ENCODE measurements at regions not wholly inside any gene's neighbourhood (a gene's known extent, or its start where the extent isn't known, plus 50 kb on each side); places are given as distances from the start of the nearest gene placed in this dataset.

DNA sequence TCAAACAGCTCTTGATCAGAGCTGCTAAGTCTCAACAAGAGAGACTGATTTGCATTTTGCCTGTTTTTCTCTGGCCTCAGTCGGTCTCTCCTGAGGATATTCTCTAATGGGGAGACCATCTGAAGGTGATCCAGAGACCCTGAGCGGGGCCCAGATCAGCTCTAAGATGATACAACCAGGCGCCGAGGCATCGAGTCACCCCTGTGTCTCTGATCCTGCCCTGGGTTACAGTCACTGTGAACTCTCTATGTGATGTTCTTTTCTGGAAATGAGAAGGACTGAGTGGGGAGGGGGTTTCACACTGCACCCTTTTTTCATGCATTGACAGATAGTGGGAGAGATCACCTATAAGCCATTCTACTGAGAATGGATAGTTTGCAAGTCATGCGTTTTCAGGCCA is 247.6 kb upstream of the PWP1 start:
- no peak overlapping the region for H3K27ac Mint-ChIP-seq
- Histone ChIP-seq H2BK20ac (ENCODE audit: low read depth, low read length, poor library complexity, severe bottlenecking) (no peak overlapping the region), H3K27me3 (ENCODE audit: insufficient read depth, low read length) (no peaks in the 10 kb centered on the region), H3K9ac (ENCODE audit: extremely low read depth, insufficient read length, low read length) (no peak overlapping the region), H2AK5ac (ENCODE audit: insufficient read length, low read length) (no peak overlapping the region), H3K56ac (ENCODE audit: insufficient read length, low read depth, low read length) (no peak overlapping the region), H4K20me1 (ENCODE audit: control insufficient read depth, insufficient read depth, insufficient read length) (no peaks in the 10 kb centered on the region), H3K4me2 (ENCODE audit: insufficient read depth, insufficient read length, low read length) (no peak overlapping the region), H3K9me3 (ENCODE audit: control insufficient read depth, low read depth, low read length) (no peaks in the 10 kb centered on the region), H3K14ac (ENCODE audit: insufficient read depth, low read length) (no peak overlapping the region), H3K18ac (ENCODE audit: insufficient read length, low read depth, low read length) (no peak overlapping the region), H3K79me1 (ENCODE audit: insufficient read depth, low read depth, low read length, poor library complexity, severe bottlenecking) (no peaks in the 10 kb centered on the region), H2BK5ac (ENCODE audit: insufficient read length, low read length) (no peak overlapping the region), H2AFZ (ENCODE audit: low read length) (no peak overlapping the region), H3K27ac (ENCODE audit: insufficient read length, low read depth, low read length) (no peak overlapping the region), H4K91ac (ENCODE audit: insufficient read length, low read depth, low read length) (no peak overlapping the region), H4K5ac (ENCODE audit: insufficient read length, low read depth, low read length) (no peak overlapping the region), H2BK120ac (ENCODE audit: low read depth, low read length, poor library complexity, severe bottlenecking) (no peak overlapping the region), H2BK12ac (ENCODE audit: insufficient read length, low read depth, low read length) (no peak overlapping the region), H3K23ac (ENCODE audit: insufficient read length, low read depth, low read length) (no peak overlapping the region), H2BK15ac (ENCODE audit: low read depth, low read length) (no peak overlapping the region), H3K4ac (ENCODE audit: low read depth, low read length) (no peak overlapping the region), H3T11ph (ENCODE audit: low read length) (no peak overlapping the region), H3K23me2 (ENCODE audit: insufficient read length, low read depth, low read length, poor library complexity, severe bottlenecking) (no peaks in the 10 kb centered on the region), H3K4me1 (ENCODE audit: insufficient read depth, low read length) (peaks cover 4% of the 10 kb centered on the region; the same call in 1 of the 2 replicates), H4K8ac (replicated peaks; ENCODE audit: insufficient read length, low read depth, low read length) (no peak overlapping the region), H3K79me2 (ENCODE audit: insufficient read depth, low read length) (no peaks in the 10 kb centered on the region)
- H3K4me3 Mint-ChIP-seq = no peak overlapping the region
- no peaks in the 10 kb centered on the region for H3K36me3 Mint-ChIP-seq (ENCODE audit: insufficient read depth in 1 of 3, low read depth in 3 of 3)
- TF ChIP-seq, protein P1, sequence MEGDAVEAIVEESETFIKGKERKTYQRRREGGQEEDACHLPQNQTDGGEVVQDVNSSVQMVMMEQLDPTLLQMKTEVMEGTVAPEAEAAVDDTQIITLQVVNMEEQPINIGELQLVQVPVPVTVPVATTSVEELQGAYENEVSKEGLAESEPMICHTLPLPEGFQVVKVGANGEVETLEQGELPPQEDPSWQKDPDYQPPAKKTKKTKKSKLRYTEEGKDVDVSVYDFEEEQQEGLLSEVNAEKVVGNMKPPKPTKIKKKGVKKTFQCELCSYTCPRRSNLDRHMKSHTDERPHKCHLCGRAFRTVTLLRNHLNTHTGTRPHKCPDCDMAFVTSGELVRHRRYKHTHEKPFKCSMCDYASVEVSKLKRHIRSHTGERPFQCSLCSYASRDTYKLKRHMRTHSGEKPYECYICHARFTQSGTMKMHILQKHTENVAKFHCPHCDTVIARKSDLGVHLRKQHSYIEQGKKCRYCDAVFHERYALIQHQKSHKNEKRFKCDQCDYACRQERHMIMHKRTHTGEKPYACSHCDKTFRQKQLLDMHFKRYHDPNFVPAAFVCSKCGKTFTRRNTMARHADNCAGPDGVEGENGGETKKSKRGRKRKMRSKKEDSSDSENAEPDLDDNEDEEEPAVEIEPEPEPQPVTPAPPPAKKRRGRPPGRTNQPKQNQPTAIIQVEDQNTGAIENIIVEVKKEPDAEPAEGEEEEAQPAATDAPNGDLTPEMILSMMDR (conservative IDR thresholded peaks at IDR 0.05) = no peak
- H3K27me3 Mint-ChIP-seq (ENCODE audit: low read depth) = no peaks in the 10 kb centered on the region; the same call in 1 of the 2 replicates
- H3K9me3 Mint-ChIP-seq = no peaks in the 10 kb centered on the region
- H3K4me1 Mint-ChIP-seq = peaks cover 25 to 38% of the 10 kb centered on the region in 2 experiments
- no CpG with 5 or more reads among the region's 6 CpGs for WGBS (ENCODE audit: extremely low coverage, insufficient read length, low lambda C conversion rate)
- DNase-seq = no peak

Measured in H9 (cell line).